DMS53 treated with DMSO at 0.1 percent for 48 hours (cell line): ENCODE measurements at regions not wholly inside any gene's neighbourhood (a gene's known extent, or its start where the extent isn't known, plus 50 kb on each side); places are given as distances from the start of the nearest gene placed in this dataset.
"Not testable (repeated sequence)": the region's sequence is repeated elsewhere in the genome, so short reads cannot be mapped to it uniquely, and the experiment has no call there.

Source experiments
- DNase-seq: peaks from one replicate; lab custom pipeline; 2025; ENCODE audit not compliant: unreplicated experiment; lab: John Stamatoyannopoulos, UW

GRCh38 chr3:80770106-80771074 is 991.1 kb downstream of the GBE1 start:
- DNase-seq, result peak; percentile 44

GRCh38 chr3:80769683-80770082 is 991.8 kb downstream of the GBE1 start:
- DNase-seq, result no peak

GRCh38 chr3:80767604-80768003 is 993.8 kb downstream of the GBE1 start:
- DNase-seq, result no peak

- DNase-seq, result no peak
These were observed 987.2 kb upstream of the ROBO1 start for GRCh38 chr3:80754969-80755368.

GRCh38 chr3:80753021-80753420 is 985.2 kb upstream of the ROBO1 start:
- DNase-seq, result no peak

- no peak for DNase-seq
These were observed 982.8 kb upstream of the ROBO1 start for GRCh38 chr3:80750637-80751036.

- no peak for DNase-seq
These were observed 967.1 kb upstream of the ROBO1 start for GRCh38 chr3:80734920-80735319.

GRCh38 chr3:80734483-80734882 is 966.7 kb upstream of the ROBO1 start:
- no peak for DNase-seq

- peak; percentile 32 for DNase-seq
These were observed 965.9 kb upstream of the ROBO1 start for GRCh38 chr3:80733522-80734176.

- DNase-seq, result not testable (repeated sequence)
These were observed 959.8 kb upstream of the ROBO1 start for GRCh38 chr3:80727561-80727960.

- not testable (repeated sequence) for DNase-seq
These were observed 942.0 kb upstream of the ROBO1 start for GRCh38 chr3:80709597-80710322.

- DNase-seq, result no peak
These were observed 937.5 kb upstream of the ROBO1 start for GRCh38 chr3:80705290-80705689.

GRCh38 chr3:80701349-80701748 is 933.6 kb upstream of the ROBO1 start:
- no peak for DNase-seq

GRCh38 chr3:80697291-80697690 is 929.5 kb upstream of the ROBO1 start:
- no peak for DNase-seq

GRCh38 chr3:80696280-80696679 is 928.5 kb upstream of the ROBO1 start:
- peak; percentile 65 for DNase-seq

- DNase-seq, result peak; percentile 5
These were observed 921.0 kb upstream of the ROBO1 start for GRCh38 chr3:80688814-80689213.

GRCh38 chr3:80682951-80683350 is 915.2 kb upstream of the ROBO1 start:
- DNase-seq, result no peak

- DNase-seq, result no peak
These were observed 914.4 kb upstream of the ROBO1 start for GRCh38 chr3:80682235-80682634.

- DNase-seq, result peak; percentile 65
These were observed 910.0 kb upstream of the ROBO1 start for GRCh38 chr3:80677796-80678195.

- DNase-seq, result no peak
These were observed 909.1 kb upstream of the ROBO1 start for GRCh38 chr3:80676866-80677265.

- DNase-seq, result no peak
These were observed 908.5 kb upstream of the ROBO1 start for GRCh38 chr3:80676261-80676660.

GRCh38 chr3:80675790-80676189 is 908.0 kb upstream of the ROBO1 start:
- no peak for DNase-seq
